OCI-LY7 (cell line): ENCODE measurements at regions not wholly inside any gene's neighbourhood (a gene's known extent, or its start where the extent isn't known, plus 50 kb on each side); places are given as distances from the start of the nearest gene placed in this dataset.

ENCODE experiments used
- BruUV-seq: library from RNA; stranded (reverse); fragments of 400-500 nt; replicated peaks from 2 replicates; lab custom pipeline; 2021; lab: Mats Ljungman, UMichigan
- CTCF ChIA-PET: fragments of 300-600 bp; sonication (Branson Sonifier 250); formaldehyde crosslinking; loops from one replicate; lab custom pipeline; 2022; ENCODE audit warnings: antibody characterized with exemption; ENCODE audit not compliant: unreplicated experiment; lab: Charles Lee
- POLR2A ChIA-PET: fragments of 300-600 bp; sonication (Branson Sonifier 250); formaldehyde crosslinking; loops from one replicate; lab custom pipeline; 2022; ENCODE audit warnings: antibody characterized with exemption; lab: Charles Lee
- DNase-seq: peaks from one replicate; pipeline ENCODE4 v3.0.0-alpha.2; 2015; ENCODE audit warnings: low spot score
- H2AFZ ChIP-seq: fragments of 200-600 bp; sonication (generic), shearing (Covaris generic); 2 replicates; pipeline ENCODE4 v1.6.1; 2014; ENCODE audit warnings: mild to moderate bottlenecking, antibody characterized with exemption, low read length, moderate library complexity
- H3K27ac ChIP-seq: fragments of 200-600 bp; sonication (generic); 2 replicates; pipeline ENCODE4 v1.5.1; 2014; ENCODE audit warnings: mixed run types, low read depth, mild to moderate bottlenecking, moderate library complexity, low read length, inconsistent platforms; ENCODE audit not compliant: poor library complexity, severe bottlenecking
- H3K36me3 ChIP-seq: fragments of 200-600 bp; sonication (generic); 2 replicates; pipeline ENCODE4 v1.6.1; 2014; ENCODE audit warnings: mild to moderate bottlenecking, antibody characterized with exemption, low read length, moderate library complexity, mixed read lengths; ENCODE audit not compliant: insufficient read depth
- H3K4me1 ChIP-seq: fragments of 200-600 bp; sonication (generic); 2 replicates; pipeline ENCODE4 v1.5.1; 2014; ENCODE audit warnings: mild to moderate bottlenecking, low read length; ENCODE audit not compliant: insufficient read depth, poor library complexity, severe bottlenecking
- H3K4me2 ChIP-seq: fragments of 200-600 bp; sonication (generic); 2 replicates; pipeline ENCODE4 v1.6.1; 2014; ENCODE audit warnings: mild to moderate bottlenecking, low read length
- H3K4me3 ChIP-seq: fragments of 200-600 bp; sonication (generic); 2 replicates; pipeline ENCODE4 v1.5.1; 2014; ENCODE audit warnings: mild to moderate bottlenecking, low read depth, low read length; ENCODE audit not compliant: poor library complexity, severe bottlenecking
- H3K79me2 ChIP-seq: fragments of 200-600 bp; sonication (generic); 2 replicates; pipeline ENCODE4 v1.6.1; 2016; ENCODE audit warnings: low read depth, mild to moderate bottlenecking, low read length, moderate library complexity, mixed read lengths; ENCODE audit not compliant: insufficient read depth
- H3K9me2 ChIP-seq: fragments of 200-600 bp; sonication (generic); 2 replicates; pipeline ENCODE4 v1.6.1; 2016; ENCODE audit warnings: mild to moderate bottlenecking, low read length, mixed read lengths; ENCODE audit not compliant: insufficient read depth
- H3K9me3 ChIP-seq: fragments of 200-600 bp; sonication (generic); 2 replicates; pipeline ENCODE4 v1.6.1; 2014; ENCODE audit warnings: mild to moderate bottlenecking, mixed run types, low read length, mixed read lengths
- H4K20me1 ChIP-seq: fragments of 200-600 bp; sonication (generic); 2 replicates; pipeline ENCODE4 v1.6.1; 2014; ENCODE audit warnings: mild to moderate bottlenecking, antibody characterized with exemption, low read length, moderate library complexity, mixed read lengths; ENCODE audit not compliant: insufficient read depth
- CTCF ChIP-seq: fragments of 200-600 bp; sonication (generic); conservative IDR thresholded peaks from 2 replicates; pipeline ENCODE4 v1.5.1; 2014; ENCODE audit warnings: mild to moderate bottlenecking, antibody characterized with exemption, low read length, moderate library complexity, mixed read lengths
- EZH2phosphoT487 ChIP-seq: fragments of 200-600 bp; sonication (generic); IDR thresholded peaks from 2 replicates; pipeline ENCODE4 v1.6.1; 2018; ENCODE audit warnings: low read depth, borderline replicate concordance, mild to moderate bottlenecking, mixed run types, antibody characterized with exemption, low read length, moderate library complexity, mixed read lengths
- intact Hi-C: fragments of 100-400 bp; cut with micrococcal nuclease; formaldehyde crosslinking; loops from one replicate; pipeline ENCODE4 v1.10.0; 2022; ENCODE audit not compliant: unreplicated experiment

- H3K27ac ChIP-seq, result no peak overlapping the region
Measured at GRCh38 chr3:73868688-73869315, 244.1 kb upstream of the PDZRN3 start.

GRCh38 chr3:73867524-73867923 lies 242.8 kb upstream of the PDZRN3 start:
- CTCF ChIA-PET, result no interaction called here

More at GRCh38 chr3:73868688-73869315, 244.1 kb upstream of the PDZRN3 start:
- Histone ChIP-seq H3K9me3 (no peaks in the 10 kb centered on the region), H4K20me1 (no peaks in the 10 kb centered on the region), H2AFZ (no peak overlapping the region), H3K79me2 (no peaks in the 10 kb centered on the region), H3K4me1 (no peaks in the 10 kb centered on the region), H3K9me2 (no peaks in the 10 kb centered on the region), H3K36me3 (no peaks in the 10 kb centered on the region), H3K4me2 (no peak overlapping the region), H3K4me3 (no peak overlapping the region)
- no peak for DNase-seq
- TF ChIP-seq EZH2phosphoT487 (no peak), CTCF (peak; percentile 69)
- BruUV-seq, result no TSS peak
- POLR2A ChIA-PET, result interaction anchor here (1.2 kb wide), 1 partner anchor 70 kb away, joined by 3 read pairs; no protein-coding TSS in a partner anchor
- CTCF ChIA-PET, result no interaction called here
- intact Hi-C loops, result no loop called here

More at GRCh38 chr3:73867524-73867923, 242.8 kb upstream of the PDZRN3 start:
- intact Hi-C loops, result no loop called here
- no peaks in the 10 kb centered on the region for H3K9me3 ChIP-seq
- H3K27ac ChIP-seq, result no peak overlapping the region
- H3K9me2 ChIP-seq, result no peaks in the 10 kb centered on the region
- no TSS peak for BruUV-seq
- no peaks in the 10 kb centered on the region for H3K79me2 ChIP-seq
- no peak overlapping the region for H3K4me2 ChIP-seq
- TF ChIP-seq EZH2phosphoT487 (no peak), CTCF (no peak)
- DNase-seq, result no peak
- no peaks in the 10 kb centered on the region for H3K36me3 ChIP-seq
- no peaks in the 10 kb centered on the region for H3K4me1 ChIP-seq
- no peaks in the 10 kb centered on the region for H4K20me1 ChIP-seq
- H3K4me3 ChIP-seq, result no peak overlapping the region
- POLR2A ChIA-PET, result interaction anchor here (1.2 kb wide), 1 partner anchor 71 kb away, joined by 3 read pairs; no protein-coding TSS in a partner anchor
- no peak overlapping the region for H2AFZ ChIP-seq
